ENCODE measurements at regions not wholly inside any gene's neighbourhood (a gene's known extent, or its start where the extent isn't known, plus 50 kb on each side); places are given as distances from the start of the nearest gene placed in this dataset.

DNA sequence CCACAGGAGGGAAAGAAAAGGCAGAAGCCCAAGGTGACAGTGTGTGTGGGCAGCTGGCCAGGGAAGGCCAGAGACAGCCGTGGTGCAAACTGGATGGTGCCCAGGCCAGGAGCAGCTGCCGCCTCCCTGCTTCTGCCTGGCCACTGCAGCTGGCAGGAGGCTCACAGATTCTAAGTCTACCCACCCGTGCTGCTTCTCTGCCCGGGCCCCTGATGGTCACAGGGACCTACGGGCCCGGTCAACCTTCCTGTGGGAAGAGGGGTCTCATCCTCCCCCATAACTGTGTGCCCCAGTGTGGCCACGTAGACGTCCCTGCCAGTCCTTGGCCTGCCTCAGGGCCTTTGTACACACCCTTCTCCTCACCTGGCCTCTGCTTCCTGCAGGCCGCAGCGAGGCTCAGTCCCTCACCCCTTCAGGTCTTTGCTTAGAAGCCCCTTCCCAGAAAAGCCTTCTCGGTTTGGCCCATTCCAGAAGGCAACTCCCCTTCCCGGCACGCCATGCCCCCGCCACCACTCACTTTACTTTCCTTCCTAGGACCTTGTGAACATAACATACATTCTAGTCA is 192.6 kb upstream of the AJAP1 start:
- Histone ChIP-seq H3K27ac (ENCODE audit: low read length) (no peak overlapping the region), H3K36me3 (ENCODE audit: control insufficient read depth, insufficient read depth, low read length) (no peaks in the 10 kb centered on the region), H3K4me3 (ENCODE audit: low read length) (no peak overlapping the region), H3K9me3 (ENCODE audit: control insufficient read depth, low read depth, low read length) (no peaks in the 10 kb centered on the region), H3K27me3 (ENCODE audit: control insufficient read depth, insufficient read depth, low read length) (no peaks in the 10 kb centered on the region), H3K4me1 (ENCODE audit: control insufficient read depth, insufficient read depth, low read length) (no peaks in the 10 kb centered on the region)
- DNase-seq = no peak
- WGBS (ENCODE audit: insufficient coverage, low lambda C conversion rate) = no CpG with 5 or more reads among the region's 14 CpGs

DNA sequence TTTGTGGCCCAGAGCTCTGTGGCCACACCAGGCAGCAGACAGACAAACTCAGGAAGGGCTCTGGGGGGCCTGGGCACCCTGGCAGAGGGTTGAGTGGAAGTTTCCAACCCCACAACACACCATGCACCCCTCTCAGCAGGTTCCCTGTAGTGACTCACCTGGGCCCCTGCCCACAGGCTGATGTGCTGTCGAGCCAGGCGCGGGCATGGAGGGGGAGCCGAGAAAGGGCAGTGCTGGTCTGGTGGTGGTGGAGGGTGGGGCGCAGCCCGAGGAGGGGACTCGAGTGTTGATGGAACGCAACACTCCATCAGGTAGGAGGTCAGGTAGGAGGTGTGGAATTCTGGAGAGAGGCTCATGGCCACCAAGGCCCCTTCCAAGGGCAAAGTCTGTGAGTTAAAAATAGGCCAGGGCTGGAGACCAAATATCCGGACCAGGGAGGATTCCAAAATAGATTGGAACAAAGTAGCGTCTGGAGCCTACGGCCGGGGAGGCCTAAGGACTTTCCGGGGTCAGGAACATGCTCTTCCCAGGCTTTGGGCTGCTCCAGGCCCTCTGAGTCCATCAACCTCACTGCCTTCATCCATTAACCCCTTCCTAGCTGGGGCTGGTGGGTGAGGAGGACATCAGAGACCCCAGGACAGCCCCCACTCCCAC is 191.5 kb upstream of the AJAP1 start:
- Histone ChIP-seq H3K9me3 (ENCODE audit: control insufficient read depth, low read depth, low read length) (no peaks in the 10 kb centered on the region), H3K4me1 (ENCODE audit: control insufficient read depth, insufficient read depth, low read length) (no peaks in the 10 kb centered on the region), H3K4me3 (ENCODE audit: low read length) (no peak overlapping the region), H3K27ac (ENCODE audit: low read length) (no peak overlapping the region), H3K27me3 (ENCODE audit: control insufficient read depth, insufficient read depth, low read length) (no peaks in the 10 kb centered on the region), H3K36me3 (ENCODE audit: control insufficient read depth, insufficient read depth, low read length) (no peaks in the 10 kb centered on the region)
- WGBS (ENCODE audit: insufficient coverage, low lambda C conversion rate) = no CpG with 5 or more reads among the region's 13 CpGs
- no peak for DNase-seq

GRCh38 chr1:4463631-4464030 is 190.8 kb upstream of the AJAP1 start:
- no peaks in the 10 kb centered on the region for H3K9me3 ChIP-seq (ENCODE audit: control insufficient read depth, low read depth, low read length)

GRCh38 chr1:4464478-4464877 is 189.9 kb upstream of the AJAP1 start:
- DNase-seq = no peak
- no peaks in the 10 kb centered on the region for H3K36me3 ChIP-seq (ENCODE audit: control insufficient read depth, insufficient read depth, low read length)
- no CpG with 5 or more reads among the region's 3 CpGs for WGBS (ENCODE audit: insufficient coverage, low lambda C conversion rate)
- H3K9me3 ChIP-seq (ENCODE audit: control insufficient read depth, low read depth, low read length) = no peaks in the 10 kb centered on the region
- H3K4me3 ChIP-seq (ENCODE audit: low read length) = no peak overlapping the region
- H3K4me1 ChIP-seq (ENCODE audit: control insufficient read depth, insufficient read depth, low read length) = no peaks in the 10 kb centered on the region
- no peak overlapping the region for H3K27ac ChIP-seq (ENCODE audit: low read length)
- H3K27me3 ChIP-seq (ENCODE audit: control insufficient read depth, insufficient read depth, low read length) = no peaks in the 10 kb centered on the region

More at GRCh38 chr1:4463631-4464030, 190.8 kb upstream of the AJAP1 start:
- Histone ChIP-seq H3K27ac (ENCODE audit: low read length) (no peak overlapping the region), H3K4me1 (ENCODE audit: control insufficient read depth, insufficient read depth, low read length) (no peaks in the 10 kb centered on the region), H3K4me3 (ENCODE audit: low read length) (no peak overlapping the region), H3K27me3 (ENCODE audit: control insufficient read depth, insufficient read depth, low read length) (no peaks in the 10 kb centered on the region), H3K36me3 (ENCODE audit: control insufficient read depth, insufficient read depth, low read length) (no peaks in the 10 kb centered on the region)
- no peak for DNase-seq
- 100% methylated on average over 1 of the region's 9 CpGs for WGBS (ENCODE audit: insufficient coverage, low lambda C conversion rate)

- DNase-seq = no peak
- Histone ChIP-seq H3K36me3 (ENCODE audit: control insufficient read depth, insufficient read depth, low read length) (no peaks in the 10 kb centered on the region), H3K27me3 (ENCODE audit: control insufficient read depth, insufficient read depth, low read length) (no peaks in the 10 kb centered on the region), H3K4me3 (ENCODE audit: low read length) (no peak overlapping the region), H3K4me1 (ENCODE audit: control insufficient read depth, insufficient read depth, low read length) (no peaks in the 10 kb centered on the region), H3K27ac (ENCODE audit: low read length) (no peak overlapping the region), H3K9me3 (ENCODE audit: control insufficient read depth, low read depth, low read length) (no peaks in the 10 kb centered on the region)
- WGBS (ENCODE audit: insufficient coverage, low lambda C conversion rate) = no CpG with 5 or more reads among the region's 8 CpGs
Measured at GRCh38 chr1:4467241-4467640, 187.2 kb upstream of the AJAP1 start.

- no peaks in the 10 kb centered on the region for H3K36me3 ChIP-seq (ENCODE audit: control insufficient read depth, insufficient read depth, low read length)
- H3K4me3 ChIP-seq (ENCODE audit: low read length) = no peak overlapping the region
- WGBS (ENCODE audit: insufficient coverage, low lambda C conversion rate) = no CpG with 5 or more reads among the region's 8 CpGs
- H3K9me3 ChIP-seq (ENCODE audit: control insufficient read depth, low read depth, low read length) = no peaks in the 10 kb centered on the region
- no peaks in the 10 kb centered on the region for H3K4me1 ChIP-seq (ENCODE audit: control insufficient read depth, insufficient read depth, low read length)
- no peaks in the 10 kb centered on the region for H3K27me3 ChIP-seq (ENCODE audit: control insufficient read depth, insufficient read depth, low read length)
- no peak for DNase-seq
- H3K27ac ChIP-seq (ENCODE audit: low read length) = no peak overlapping the region
Measured at GRCh38 chr1:4468386-4468785, 186.0 kb upstream of the AJAP1 start.

- Histone ChIP-seq H3K9me3 (ENCODE audit: control insufficient read depth, low read depth, low read length) (no peaks in the 10 kb centered on the region), H3K27me3 (ENCODE audit: control insufficient read depth, insufficient read depth, low read length) (no peaks in the 10 kb centered on the region), H3K4me1 (ENCODE audit: control insufficient read depth, insufficient read depth, low read length) (no peaks in the 10 kb centered on the region), H3K4me3 (ENCODE audit: low read length) (no peak overlapping the region), H3K36me3 (ENCODE audit: control insufficient read depth, insufficient read depth, low read length) (no peaks in the 10 kb centered on the region), H3K27ac (ENCODE audit: low read length) (no peak overlapping the region)
- WGBS (ENCODE audit: insufficient coverage, low lambda C conversion rate) = no CpG with 5 or more reads among the region's 9 CpGs
- no peak for DNase-seq
Measured at GRCh38 chr1:4468804-4469514, 185.4 kb upstream of the AJAP1 start.

DNA sequence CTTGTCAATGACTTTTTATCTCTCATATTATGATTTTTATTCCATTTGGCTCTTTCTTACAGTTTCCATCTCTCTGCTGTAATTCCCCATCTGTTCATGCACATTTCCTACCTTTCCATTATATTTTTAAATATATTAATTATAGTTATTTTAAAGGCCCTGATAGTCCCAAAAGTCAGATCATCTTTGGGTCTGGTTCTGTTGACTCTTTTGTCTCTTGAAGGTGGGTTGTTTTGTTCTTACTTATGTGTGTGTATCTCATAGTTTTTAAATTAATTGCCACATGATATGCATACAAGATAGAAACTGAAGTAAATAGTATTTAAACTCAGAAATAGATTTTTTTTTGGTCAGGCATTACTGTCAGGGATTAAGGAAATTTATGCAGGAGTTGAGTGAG is 178.0 kb upstream of the AJAP1 start:
- H3K36me3 ChIP-seq (ENCODE audit: control insufficient read depth, insufficient read depth, low read length) = no peaks in the 10 kb centered on the region
- no peaks in the 10 kb centered on the region for H3K27me3 ChIP-seq (ENCODE audit: control insufficient read depth, insufficient read depth, low read length)
- no peak overlapping the region for H3K27ac ChIP-seq (ENCODE audit: low read length)
- no peak overlapping the region for H3K4me3 ChIP-seq (ENCODE audit: low read length)
- no peak for DNase-seq
- no peaks in the 10 kb centered on the region for H3K9me3 ChIP-seq (ENCODE audit: control insufficient read depth, low read depth, low read length)
- no peaks in the 10 kb centered on the region for H3K4me1 ChIP-seq (ENCODE audit: control insufficient read depth, insufficient read depth, low read length)

DNA sequence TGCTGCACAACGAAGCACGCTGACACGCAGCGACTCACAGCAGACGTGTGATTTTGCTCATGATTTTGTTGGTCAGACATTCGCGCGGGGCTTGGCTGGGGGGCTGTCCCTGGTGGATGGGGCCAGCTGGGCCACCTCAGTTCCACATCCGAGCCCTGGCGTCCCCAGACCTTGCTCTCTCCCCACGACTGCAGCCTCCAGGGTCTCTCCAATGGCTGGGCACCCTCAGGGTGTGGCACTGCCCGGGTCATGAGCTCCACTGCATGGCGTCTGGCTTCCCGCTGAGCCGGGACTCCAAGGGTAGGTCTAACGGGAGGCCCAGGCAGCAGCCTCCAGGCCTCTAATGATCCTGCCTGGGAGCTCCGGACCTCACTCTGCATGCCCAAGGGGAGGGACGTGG is 173.0 kb upstream of the AJAP1 start:
- Histone ChIP-seq H3K9me3 (ENCODE audit: control insufficient read depth, low read depth, low read length) (no peaks in the 10 kb centered on the region), H3K4me3 (ENCODE audit: low read length) (no peak overlapping the region), H3K27me3 (ENCODE audit: control insufficient read depth, insufficient read depth, low read length) (no peaks in the 10 kb centered on the region), H3K27ac (ENCODE audit: low read length) (no peak overlapping the region), H3K36me3 (ENCODE audit: control insufficient read depth, insufficient read depth, low read length) (no peaks in the 10 kb centered on the region), H3K4me1 (ENCODE audit: control insufficient read depth, insufficient read depth, low read length) (no peaks in the 10 kb centered on the region)
- WGBS (ENCODE audit: insufficient coverage, low lambda C conversion rate) = no CpG with 5 or more reads among the region's 18 CpGs
- no peak for DNase-seq

DNA sequence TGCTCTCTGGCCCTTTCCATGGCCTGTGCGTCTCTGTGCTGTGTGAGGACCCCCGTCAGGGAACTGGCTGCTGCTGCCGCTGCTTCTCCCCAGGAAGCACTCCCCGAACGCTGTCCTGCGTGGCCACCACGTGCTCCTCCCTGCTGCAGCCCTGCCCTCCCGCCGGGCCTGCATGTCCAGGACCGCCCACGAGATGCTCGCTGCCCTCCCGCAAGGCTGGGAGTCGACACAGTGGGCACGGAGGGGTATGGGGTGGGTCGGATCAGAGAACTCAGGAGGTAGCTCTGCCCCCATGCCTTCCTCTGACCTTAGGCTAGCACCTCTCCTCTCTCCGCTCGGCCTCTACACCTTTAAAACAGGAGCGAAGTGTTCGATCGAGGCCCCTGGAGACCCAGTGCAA is 171.9 kb upstream of the AJAP1 start:
- Histone ChIP-seq H3K27ac (ENCODE audit: low read length) (no peak overlapping the region), H3K36me3 (ENCODE audit: control insufficient read depth, insufficient read depth, low read length) (no peaks in the 10 kb centered on the region), H3K27me3 (ENCODE audit: control insufficient read depth, insufficient read depth, low read length) (no peaks in the 10 kb centered on the region), H3K4me1 (ENCODE audit: control insufficient read depth, insufficient read depth, low read length) (no peaks in the 10 kb centered on the region), H3K4me3 (ENCODE audit: low read length) (no peak overlapping the region), H3K9me3 (ENCODE audit: control insufficient read depth, low read depth, low read length) (no peaks in the 10 kb centered on the region)
- no peak for DNase-seq
- WGBS (ENCODE audit: insufficient coverage, low lambda C conversion rate) = no CpG with 5 or more reads among the region's 21 CpGs
